IMR-90 (cell line): ENCODE measurements at regions not wholly inside any gene's neighbourhood (a gene's known extent, or its start where the extent isn't known, plus 50 kb on each side); places are given as distances from the start of the nearest gene placed in this dataset.

Experiments
- ATAC-seq: fragments of 200-7000 bp; cut with Tn5 transposase; 2 replicates; pipeline ENCODE4 v1.9.1; 2020; ENCODE audit warnings: low read depth, mild to moderate bottlenecking, moderate library complexity
- BruUV-seq: library from RNA; stranded (reverse); fragments of 400-500 nt; replicated peaks from 2 replicates; lab custom pipeline; 2021; lab: Mats Ljungman, UMichigan
- CTCF ChIA-PET: fragments of 300-600 bp; formaldehyde crosslinking; extraction: SDS; loops from one replicate; lab custom pipeline; 2021; ENCODE audit warnings: antibody characterized with exemption; lab: Yijun Ruan, JAX
- POLR2A ChIA-PET: fragments of 300-600 bp; sonication (Branson Sonifier 250); formaldehyde crosslinking; loops from one replicate; lab custom pipeline; 2022; ENCODE audit warnings: antibody characterized with exemption; ENCODE audit not compliant: unreplicated experiment; lab: Charles Lee
- DNase-seq: peaks from one replicate; pipeline ENCODE4 v3.0.0; 2013
- H2AFZ ChIP-seq: replicated peaks from 2 replicates; pipeline ENCODE3; 2013; ENCODE audit warnings: low read length, mild to moderate bottlenecking; ENCODE audit not compliant: poor library complexity
- H2AK5ac ChIP-seq: 2 replicates; pipeline ENCODE4 v1.6.1; 2013; ENCODE audit warnings: low read depth, low read length, inconsistent platforms
- H2AK9ac ChIP-seq: replicated peaks from 2 replicates; pipeline ENCODE3; 2013; ENCODE audit warnings: mild to moderate bottlenecking, low read depth, low read length, moderate library complexity; ENCODE audit not compliant: poor library complexity
- H2BK120ac ChIP-seq: 2 replicates; pipeline ENCODE4 v1.6.1; 2013; ENCODE audit warnings: low read depth, low read length, inconsistent platforms
- H2BK15ac ChIP-seq: 3 replicates; pipeline ENCODE4 v1.6.1; 2013; ENCODE audit warnings: low read depth, low read length, inconsistent platforms
- H2BK20ac ChIP-seq: 2 replicates; pipeline ENCODE4 v1.6.1; 2013; ENCODE audit warnings: low read depth, mild to moderate bottlenecking, inconsistent platforms, low read length, moderate library complexity
- H2BK5ac ChIP-seq: 2 replicates; pipeline ENCODE4 v1.6.1; 2013; ENCODE audit warnings: mild to moderate bottlenecking, low read depth, low read length, inconsistent platforms; ENCODE audit not compliant: poor library complexity, severe bottlenecking
- H3K14ac ChIP-seq: replicated peaks from 2 replicates; pipeline ENCODE4 v1.6.1; 2013; ENCODE audit warnings: low read depth, low read length, inconsistent platforms
- H3K18ac ChIP-seq: 2 replicates; pipeline ENCODE4 v1.6.1; 2013; ENCODE audit warnings: low read depth, low read length, control low read depth
- H3K23ac ChIP-seq: 2 replicates; pipeline ENCODE4 v1.6.1; 2013; ENCODE audit warnings: low read depth, low read length, inconsistent platforms
- H3K27ac ChIP-seq: 2 replicates; pipeline ENCODE4 v1.5.1; 2013; ENCODE audit warnings: mild to moderate bottlenecking, control low read depth, low read length; ENCODE audit not compliant: insufficient read depth
- H3K27me3 ChIP-seq: 2 replicates; pipeline ENCODE4 v1.6.1; 2013; ENCODE audit warnings: low read length; ENCODE audit not compliant: control insufficient read depth, insufficient read depth
- H3K36me3 ChIP-seq: 2 replicates; pipeline ENCODE4 v1.6.1; 2013; ENCODE audit warnings: low read length, mixed read lengths; ENCODE audit not compliant: control insufficient read depth, insufficient read depth
- H3K4ac ChIP-seq: 2 replicates; pipeline ENCODE4 v1.6.1; 2013; ENCODE audit warnings: low read depth, low read length, inconsistent platforms
- H3K4me1 ChIP-seq: 2 replicates; pipeline ENCODE4 v1.6.1; 2013; ENCODE audit warnings: low read length, mixed read lengths; ENCODE audit not compliant: control insufficient read depth, insufficient read depth
- H3K4me2 ChIP-seq: 2 replicates; pipeline ENCODE4 v1.6.1; 2013; ENCODE audit warnings: low read depth, mild to moderate bottlenecking, control low read depth, low read length, moderate library complexity
- H3K4me3 ChIP-seq: 2 replicates; pipeline ENCODE4 v1.5.1; 2013; ENCODE audit warnings: low read depth, mild to moderate bottlenecking, control low read depth, low read length, moderate library complexity; ENCODE audit not compliant: insufficient read depth
- H3K56ac ChIP-seq: 2 replicates; pipeline ENCODE4 v1.6.1; 2013; ENCODE audit warnings: low read length, inconsistent platforms; ENCODE audit not compliant: insufficient read depth; ENCODE audit errors: extremely low read depth
- H3K79me1 ChIP-seq, 2 experiments: 2 replicates each; pipeline ENCODE4 v1.6.1; 2013; ENCODE audit warnings: low read length in 2 of 2, inconsistent platforms in 1 of 2, low read depth in 1 of 2
- H3K9ac ChIP-seq: 2 replicates; pipeline ENCODE4 v1.6.1; 2013; ENCODE audit warnings: low read depth, low read length, control low read depth
- H3K9me1 ChIP-seq: 2 replicates; pipeline ENCODE4 v1.6.1; 2013; ENCODE audit warnings: low read length, inconsistent platforms; ENCODE audit not compliant: insufficient read depth
- H3K9me3 ChIP-seq: 2 replicates; pipeline ENCODE4 v1.6.1; 2013; ENCODE audit warnings: low read length; ENCODE audit not compliant: control insufficient read depth, insufficient read depth
- H4K20me1 ChIP-seq: 2 replicates; pipeline ENCODE4 v1.6.1; 2013; ENCODE audit warnings: low read length, inconsistent platforms; ENCODE audit not compliant: insufficient read depth
- H4K5ac ChIP-seq: 2 replicates; pipeline ENCODE4 v1.6.1; 2013; ENCODE audit warnings: mild to moderate bottlenecking, low read depth, low read length, control low read depth
- H4K8ac ChIP-seq, 2 experiments: 2 replicates each; pipeline ENCODE4 v1.6.1; 2013; ENCODE audit warnings: low read depth in 2 of 2, low read length in 2 of 2, control low read depth in 1 of 2, inconsistent platforms in 1 of 2
- H4K91ac ChIP-seq: 2 replicates; pipeline ENCODE4 v1.6.1; 2013; ENCODE audit warnings: low read depth, low read length, inconsistent platforms; ENCODE audit not compliant: insufficient read depth
- BHLHE40 ChIP-seq: fragments of 150-350 bp; IDR thresholded peaks from 2 replicates; pipeline ENCODE4 v1.6.1; 2016; ENCODE audit warnings: mild to moderate bottlenecking, low read depth, low read length
- CEBPB ChIP-seq: IDR thresholded peaks from 2 replicates; pipeline ENCODE4 v1.6.1; 2012; ENCODE audit warnings: low read depth, low read length, improper control_type of control experiment
- CHD1 ChIP-seq: IDR thresholded peaks from 2 replicates; pipeline ENCODE4 v1.6.1; 2012; ENCODE audit warnings: low read depth, low read length, improper control_type of control experiment
- MAFK ChIP-seq: IDR thresholded peaks from 2 replicates; pipeline ENCODE4 v1.6.1; 2012; ENCODE audit warnings: low read depth, low read length, improper control_type of control experiment
- MAZ ChIP-seq: IDR thresholded peaks from 2 replicates; pipeline ENCODE4 v1.6.1; 2012; ENCODE audit warnings: low read depth, mild to moderate bottlenecking, low read length, improper control_type of control experiment, moderate library complexity, borderline replicate concordance
- POLR2A ChIP-seq: IDR thresholded peaks from 2 replicates; pipeline ENCODE4 v1.6.1; 2012; ENCODE audit warnings: mild to moderate bottlenecking, low read depth, low read length
- RCOR1 ChIP-seq: IDR thresholded peaks from 2 replicates; pipeline ENCODE4 v1.6.1; 2012; ENCODE audit warnings: mild to moderate bottlenecking, low read length, improper control_type of control experiment; ENCODE audit not compliant: insufficient replicate concordance
- RFX5 ChIP-seq: IDR thresholded peaks from 2 replicates; pipeline ENCODE4 v1.8.0; 2012; ENCODE audit warnings: low read depth, mild to moderate bottlenecking, low read length, moderate library complexity
- WGBS, 2 experiments: methylation state at CpG; one replicate each; pipeline versions ENCODE4 v1.1.5 to v1.1.7; 2013; ENCODE audit warnings: missing lambda C conversion rate in 2 of 2; ENCODE audit not compliant: insufficient read length in 1 of 2; ENCODE audit errors: extremely low coverage in 2 of 2; 5-methylcytosine and 5-hydroxymethylcytosine counted together
- dilution Hi-C: fragments of 300-500 bp; cut with HindIII; formaldehyde crosslinking; loops from one replicate; pipeline ENCODE4 v1.14.3; 2018; ENCODE audit warnings: low sequenced_read_pairs; ENCODE audit not compliant: unreplicated experiment
- in situ Hi-C: fragments of 300-500 bp; cut with MboI; formaldehyde crosslinking; loops from 3 replicates; pipeline ENCODE4 v1.14.3; 2019; ENCODE audit warnings: low sequenced_read_pairs, inconsistent platforms, mixed read lengths
- intact Hi-C: fragments of 100-400 bp; cut with micrococcal nuclease; formaldehyde crosslinking; loops from 2 replicates; pipeline ENCODE4 v1.10.0; 2022
- TF ChIP-seq, protein P1 (sequence below): fragments of 150-350 bp; IDR thresholded peaks from 2 replicates; pipeline ENCODE4 v1.6.1; 2016; ENCODE audit warnings: low read depth, mild to moderate bottlenecking, low read length, moderate library complexity, borderline replicate concordance
- TF ChIP-seq, protein P2 (sequence below): conservative IDR thresholded peaks from 2 replicates; pipeline ENCODE4 v1.5.1; 2012; ENCODE audit warnings: mild to moderate bottlenecking, low read depth, low read length, improper control_type of control experiment
- TF ChIP-seq, protein P3 (sequence below): fragments of 150-350 bp; IDR thresholded peaks from 2 replicates; pipeline ENCODE4 v1.6.1; 2017; ENCODE audit warnings: mild to moderate bottlenecking, antibody characterized with exemption, low read length, low read depth

DNA sequence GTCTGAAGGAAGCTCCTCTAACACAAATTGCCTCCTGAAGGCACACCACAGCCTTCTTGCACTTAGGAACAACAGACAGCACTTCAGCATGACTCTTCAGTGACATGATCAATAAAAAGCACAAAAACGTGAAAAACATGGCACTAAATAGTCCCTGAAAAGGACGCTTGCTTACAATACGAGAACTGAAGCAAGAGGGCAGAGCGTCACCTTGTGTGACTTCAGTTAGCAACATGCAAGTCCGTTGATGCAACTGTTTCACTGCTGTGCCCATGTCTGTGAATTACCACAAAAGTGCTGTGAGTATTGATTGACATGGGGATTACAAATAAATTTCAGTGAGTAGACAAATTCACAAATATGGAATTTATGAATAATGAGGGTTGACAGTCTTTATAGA is 219.9 kb upstream of the GAS1 start:
- CTCF ChIA-PET = no interaction called here
- H3K23ac ChIP-seq = no peak overlapping the region
- H3K36me3 ChIP-seq = no peaks in the 10 kb centered on the region
- no peaks in the 10 kb centered on the region for H3K9me3 ChIP-seq
- no TSS peak for BruUV-seq
- H4K20me1 ChIP-seq = no peaks in the 10 kb centered on the region
- in situ Hi-C loops (no loop called here), dilution Hi-C loops (no loop called here), intact Hi-C loops (no loop called here)
- no peak overlapping the region for H2BK120ac ChIP-seq
- no peaks in the 10 kb centered on the region for H3K9me1 ChIP-seq
- no peak overlapping the region for H2BK5ac ChIP-seq
- no peak overlapping the region for H3K56ac ChIP-seq
- H3K4me3 ChIP-seq = no peak overlapping the region
- H3K9ac ChIP-seq = no peak overlapping the region
- no peak overlapping the region for H2AK9ac ChIP-seq
- H3K14ac ChIP-seq = no peak overlapping the region
- H2AFZ ChIP-seq = no peak overlapping the region
- H3K27me3 ChIP-seq = no peaks in the 10 kb centered on the region
- POLR2A ChIA-PET = no interaction called here
- H3K79me1 ChIP-seq = no peaks in the 10 kb centered on the region
- ATAC-seq = no peak
- H3K4me2 ChIP-seq = no peak overlapping the region
- no peak overlapping the region for H3K18ac ChIP-seq
- H3K27ac ChIP-seq = no peak overlapping the region
- no peak overlapping the region for H2BK15ac ChIP-seq
- no peak overlapping the region for H4K8ac ChIP-seq
- no peak overlapping the region for H2BK20ac ChIP-seq
- no peak overlapping the region for H4K5ac ChIP-seq
- H3K4ac ChIP-seq = no peak overlapping the region
- H2AK5ac ChIP-seq = no peak overlapping the region
- H4K91ac ChIP-seq = no peak overlapping the region
- WGBS, 2 experiments = 85% methylated on average over 4 of the region's 5 CpGs; no CpG with 5 or more reads in 1 of the 2 experiments
- H3K4me1 ChIP-seq = no peaks in the 10 kb centered on the region
- no peak for DNase-seq
- TF ChIP-seq, protein P1, sequence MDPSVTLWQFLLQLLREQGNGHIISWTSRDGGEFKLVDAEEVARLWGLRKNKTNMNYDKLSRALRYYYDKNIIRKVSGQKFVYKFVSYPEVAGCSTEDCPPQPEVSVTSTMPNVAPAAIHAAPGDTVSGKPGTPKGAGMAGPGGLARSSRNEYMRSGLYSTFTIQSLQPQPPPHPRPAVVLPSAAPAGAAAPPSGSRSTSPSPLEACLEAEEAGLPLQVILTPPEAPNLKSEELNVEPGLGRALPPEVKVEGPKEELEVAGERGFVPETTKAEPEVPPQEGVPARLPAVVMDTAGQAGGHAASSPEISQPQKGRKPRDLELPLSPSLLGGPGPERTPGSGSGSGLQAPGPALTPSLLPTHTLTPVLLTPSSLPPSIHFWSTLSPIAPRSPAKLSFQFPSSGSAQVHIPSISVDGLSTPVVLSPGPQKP = no peak
- no peak for TF ChIP-seq POLR2A
- TF ChIP-seq, protein P2, sequence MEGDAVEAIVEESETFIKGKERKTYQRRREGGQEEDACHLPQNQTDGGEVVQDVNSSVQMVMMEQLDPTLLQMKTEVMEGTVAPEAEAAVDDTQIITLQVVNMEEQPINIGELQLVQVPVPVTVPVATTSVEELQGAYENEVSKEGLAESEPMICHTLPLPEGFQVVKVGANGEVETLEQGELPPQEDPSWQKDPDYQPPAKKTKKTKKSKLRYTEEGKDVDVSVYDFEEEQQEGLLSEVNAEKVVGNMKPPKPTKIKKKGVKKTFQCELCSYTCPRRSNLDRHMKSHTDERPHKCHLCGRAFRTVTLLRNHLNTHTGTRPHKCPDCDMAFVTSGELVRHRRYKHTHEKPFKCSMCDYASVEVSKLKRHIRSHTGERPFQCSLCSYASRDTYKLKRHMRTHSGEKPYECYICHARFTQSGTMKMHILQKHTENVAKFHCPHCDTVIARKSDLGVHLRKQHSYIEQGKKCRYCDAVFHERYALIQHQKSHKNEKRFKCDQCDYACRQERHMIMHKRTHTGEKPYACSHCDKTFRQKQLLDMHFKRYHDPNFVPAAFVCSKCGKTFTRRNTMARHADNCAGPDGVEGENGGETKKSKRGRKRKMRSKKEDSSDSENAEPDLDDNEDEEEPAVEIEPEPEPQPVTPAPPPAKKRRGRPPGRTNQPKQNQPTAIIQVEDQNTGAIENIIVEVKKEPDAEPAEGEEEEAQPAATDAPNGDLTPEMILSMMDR = no peak
- TF ChIP-seq RFX5 = no peak
- TF ChIP-seq MAZ = no peak
- TF ChIP-seq, protein P3, sequence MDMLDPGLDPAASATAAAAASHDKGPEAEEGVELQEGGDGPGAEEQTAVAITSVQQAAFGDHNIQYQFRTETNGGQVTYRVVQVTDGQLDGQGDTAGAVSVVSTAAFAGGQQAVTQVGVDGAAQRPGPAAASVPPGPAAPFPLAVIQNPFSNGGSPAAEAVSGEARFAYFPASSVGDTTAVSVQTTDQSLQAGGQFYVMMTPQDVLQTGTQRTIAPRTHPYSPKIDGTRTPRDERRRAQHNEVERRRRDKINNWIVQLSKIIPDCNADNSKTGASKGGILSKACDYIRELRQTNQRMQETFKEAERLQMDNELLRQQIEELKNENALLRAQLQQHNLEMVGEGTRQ = no peak
- no peak for TF ChIP-seq RCOR1
- TF ChIP-seq BHLHE40 = no peak
- no peak for TF ChIP-seq MAFK
- TF ChIP-seq CEBPB = no peak
- TF ChIP-seq CHD1 = no peak
